Stimulated activated CD8-positive, alpha-beta memory T cell treated with anti-CD3 and anti-CD28 coated beads, Interleukin-7, amount 100 ng/mL, for 1 hour (primary cell): ENCODE measurements at regions not wholly inside any gene's neighbourhood (a gene's known extent, or its start where the extent isn't known, plus 50 kb on each side); places are given as distances from the start of the nearest gene placed in this dataset.

ENCODE experiments used
- DNase-seq, 2 donors: peaks; one replicate each; pipeline ENCODE4 v3.0.0-alpha.2; 2020; ENCODE audit warnings: low read depth in 2 of 2

DNA sequence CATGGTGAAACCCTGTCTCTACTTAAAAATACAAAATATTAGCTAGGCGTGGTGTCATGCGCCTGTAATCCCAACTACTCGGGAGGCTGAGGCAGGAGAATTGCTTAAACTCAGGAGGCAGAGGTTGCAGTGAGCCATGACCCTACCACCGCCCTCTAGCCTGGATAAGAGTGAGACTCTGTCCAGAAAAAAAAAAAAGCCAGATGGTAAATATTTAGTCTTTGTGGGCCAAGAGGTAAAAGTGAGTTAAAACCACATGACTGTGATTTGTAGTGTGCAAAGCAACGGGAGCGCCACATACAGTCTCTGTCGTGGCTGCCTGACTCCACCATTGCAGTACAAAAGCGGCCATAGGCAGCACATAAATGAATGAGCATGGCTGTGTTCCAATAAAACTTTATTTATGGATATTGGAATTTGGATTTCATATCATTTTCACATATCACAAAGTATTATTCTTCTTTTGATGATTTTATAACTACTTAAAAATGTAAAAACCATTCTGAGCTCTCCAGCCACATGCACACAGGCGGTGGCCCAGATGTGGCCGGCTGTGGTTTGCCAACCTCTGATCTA, 51.8 kb upstream of the CASZ1 start:
- DNase-seq = no peak

DNA sequence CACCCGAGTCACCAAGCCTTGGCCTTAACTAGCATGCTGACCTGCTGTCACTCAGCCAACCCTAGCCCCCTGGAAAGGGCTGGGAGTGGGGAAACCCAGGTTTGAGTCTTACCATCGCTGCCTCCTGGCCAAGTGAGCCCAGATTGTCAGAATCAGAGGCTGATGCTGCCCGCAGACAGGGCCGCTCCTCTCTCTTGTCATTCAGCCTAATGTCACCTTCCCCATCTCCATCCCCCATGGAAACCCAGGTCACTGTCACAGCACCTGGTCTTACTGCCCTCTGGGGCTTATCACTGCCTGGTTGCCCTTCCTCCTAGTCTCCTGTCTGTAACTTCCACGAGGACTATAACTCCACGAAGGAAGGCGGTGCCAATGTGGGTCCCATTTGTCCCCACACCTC, 53.6 kb upstream of the CASZ1 start:
- DNase-seq = no peak

DNA sequence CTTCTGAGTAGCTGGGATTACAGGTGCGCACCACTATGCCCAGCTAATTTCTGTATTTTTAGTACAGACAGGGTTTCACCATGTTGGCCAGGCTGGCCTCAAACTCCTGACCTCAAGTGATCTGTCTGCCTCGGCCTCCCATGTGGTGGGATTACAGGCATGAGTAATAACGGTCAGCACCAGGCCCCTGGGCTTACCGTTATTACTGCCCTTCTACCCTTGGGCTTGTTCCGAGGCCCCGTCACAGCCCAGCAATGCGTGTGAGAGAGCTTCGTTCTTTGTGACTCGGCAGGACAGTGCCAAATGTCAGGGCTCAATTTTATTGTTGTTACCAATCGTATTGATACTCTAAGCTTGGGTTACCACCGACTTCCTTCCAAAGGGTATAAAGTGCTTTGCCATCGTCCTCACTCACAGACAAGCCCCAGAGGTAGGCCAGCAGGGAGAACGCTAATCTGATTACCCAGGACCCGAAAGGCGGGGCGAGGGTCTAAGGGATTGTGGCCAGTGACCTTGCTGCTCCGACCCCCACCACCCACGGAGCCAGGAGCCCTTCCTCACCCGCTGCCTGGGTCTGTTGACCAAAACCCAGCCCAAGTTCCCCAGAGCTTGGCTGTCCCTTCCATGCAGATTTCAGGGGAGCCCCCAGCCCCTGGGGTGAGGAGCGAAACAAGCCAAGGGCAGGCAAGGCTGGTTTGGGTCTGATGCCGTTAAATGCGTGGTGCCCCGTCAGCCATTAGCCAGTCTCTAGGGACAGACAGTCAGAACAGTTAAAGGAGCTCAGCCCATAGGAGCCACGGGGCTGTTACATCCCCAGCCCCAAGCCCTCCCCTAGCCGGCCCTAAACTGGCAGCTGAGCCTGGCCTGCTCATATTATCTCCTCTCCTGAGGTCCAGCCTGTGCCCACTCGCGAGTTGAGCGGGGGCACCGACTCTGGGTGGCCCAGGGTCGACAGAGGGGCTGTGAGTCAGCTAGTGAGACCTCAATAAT, 54.9 kb upstream of the CASZ1 start:
- no peak for DNase-seq

DNA sequence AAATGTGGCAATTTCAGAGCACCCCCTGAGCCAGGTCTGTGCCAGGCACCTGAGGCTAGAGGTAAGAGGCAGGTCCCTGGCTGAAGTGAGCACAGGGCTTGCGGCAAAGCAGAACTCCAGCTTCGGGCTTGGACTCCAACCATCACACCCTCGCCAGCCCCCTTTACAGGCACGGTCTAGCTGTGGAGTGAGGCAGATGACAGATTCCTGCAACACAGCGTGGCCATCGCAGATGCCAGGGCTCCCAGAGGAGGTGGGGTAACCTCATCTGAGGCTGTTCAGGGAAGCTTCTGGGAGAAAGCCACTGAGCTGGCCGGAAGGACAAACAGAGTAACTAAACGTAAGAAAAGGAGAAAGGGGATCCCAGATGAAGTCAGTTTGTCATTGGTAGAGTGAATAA, 55.6 kb upstream of the CASZ1 start:
- DNase-seq = no peak

DNA sequence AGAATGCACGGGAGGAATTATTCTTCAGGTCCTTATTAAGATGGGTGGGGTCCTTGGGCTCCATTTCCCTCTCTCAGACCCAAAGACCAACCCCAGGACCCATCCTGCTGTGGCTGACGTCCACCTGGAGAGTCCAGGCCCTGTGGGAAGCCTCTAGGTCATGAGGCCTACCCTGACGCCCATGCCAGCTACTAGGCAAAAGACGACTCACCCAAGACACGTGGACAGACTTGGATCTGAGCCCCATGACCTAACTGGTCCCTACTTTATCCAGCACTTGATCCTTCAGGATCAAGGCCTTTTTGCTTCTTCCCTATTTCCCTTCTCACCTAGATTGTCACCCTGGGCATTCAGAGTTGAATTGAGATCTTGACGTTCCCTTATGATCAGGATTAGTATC, 56.0 kb upstream of the CASZ1 start:
- no peak for DNase-seq

DNA sequence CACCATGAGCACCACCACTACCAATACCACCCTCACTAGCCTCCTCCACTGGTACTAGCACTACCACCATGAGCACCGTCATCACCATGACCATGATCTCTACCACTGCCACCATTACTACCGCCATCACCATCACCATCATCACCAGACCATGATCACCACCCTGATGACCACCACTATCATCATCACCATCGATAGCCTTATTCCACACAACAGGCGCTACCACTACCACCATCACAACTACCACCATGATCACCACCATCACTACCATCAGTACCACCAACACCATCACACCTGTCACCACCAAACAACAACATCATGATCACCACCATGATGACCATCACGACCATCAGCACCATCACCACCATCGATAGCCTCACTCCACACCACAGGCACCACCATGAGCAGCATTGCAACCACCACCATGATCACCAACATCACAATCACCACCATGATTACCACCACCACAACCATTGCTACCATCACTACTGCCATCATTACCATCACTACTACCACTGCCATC, 56.6 kb upstream of the CASZ1 start:
- no peak for DNase-seq

DNA sequence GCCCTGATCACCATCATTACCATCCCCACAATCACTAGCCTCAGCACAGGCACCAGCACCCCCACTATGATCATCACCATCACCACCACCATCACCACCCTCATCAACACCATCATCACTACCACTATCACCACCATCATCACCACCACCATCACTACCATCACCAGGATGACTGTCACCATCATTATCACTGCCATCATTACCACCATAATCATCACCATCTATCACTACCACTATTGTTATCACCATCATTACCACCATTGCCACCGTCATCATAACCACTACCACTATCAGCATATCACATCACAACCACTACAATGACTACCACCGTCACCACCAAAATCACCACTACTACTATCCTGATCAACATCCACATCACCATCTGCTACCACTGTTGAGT, 57.3 kb upstream of the CASZ1 start:
- DNase-seq = no peak

DNA sequence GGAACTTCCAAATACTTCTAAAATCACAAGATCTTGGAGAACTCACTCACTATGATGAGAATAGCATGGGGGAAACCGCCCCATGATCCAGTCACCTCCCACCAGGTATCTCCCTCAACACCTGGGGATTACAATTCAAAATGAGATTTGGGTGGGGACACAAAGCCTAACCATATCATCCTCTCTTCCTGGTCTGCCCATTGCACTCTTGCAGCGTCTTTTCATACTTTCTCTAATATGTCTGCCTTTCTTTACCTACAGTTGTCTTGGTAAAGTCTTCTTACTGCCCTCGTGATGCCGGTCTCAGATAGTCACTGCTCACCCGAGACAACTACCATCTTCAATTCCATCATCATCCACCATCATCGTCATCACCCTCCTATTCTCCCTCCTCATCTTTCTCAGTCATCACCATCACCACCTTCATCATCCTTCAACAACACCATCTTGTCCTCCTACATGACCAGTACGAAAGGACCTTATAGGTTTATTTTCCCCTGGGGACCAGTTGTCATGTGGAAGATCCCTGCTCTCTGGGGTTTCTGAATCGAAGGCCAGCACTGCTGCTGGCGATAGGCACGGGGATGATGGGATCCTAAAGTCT, 58.5 kb upstream of the CASZ1 start:
- no peak for DNase-seq

DNA sequence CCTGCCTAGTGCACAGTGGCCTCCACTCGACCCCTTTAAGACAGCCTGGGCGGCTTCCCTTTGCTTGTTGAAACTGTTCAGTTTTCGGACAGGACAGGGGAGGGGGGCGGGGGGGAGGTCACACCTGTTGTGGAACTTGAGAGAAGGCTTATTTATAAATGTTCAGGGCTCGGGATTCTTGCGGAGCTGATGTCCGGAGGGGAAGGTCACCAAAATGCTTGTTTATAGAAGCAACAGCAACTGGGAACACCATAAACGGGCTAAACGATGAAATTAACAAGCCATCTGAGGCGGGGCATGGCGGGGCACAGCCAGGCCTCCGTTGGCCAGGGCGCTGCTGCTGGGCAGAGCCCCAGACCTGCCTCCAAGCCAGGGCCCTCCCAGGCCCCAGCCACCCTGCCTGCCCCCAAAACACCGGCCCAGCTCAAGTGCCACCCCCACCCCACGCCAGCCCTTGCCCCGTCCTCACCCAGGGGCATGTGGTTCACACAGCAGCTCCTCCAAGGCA, 59.8 kb upstream of the CASZ1 start:
- DNase-seq = no peak

DNA sequence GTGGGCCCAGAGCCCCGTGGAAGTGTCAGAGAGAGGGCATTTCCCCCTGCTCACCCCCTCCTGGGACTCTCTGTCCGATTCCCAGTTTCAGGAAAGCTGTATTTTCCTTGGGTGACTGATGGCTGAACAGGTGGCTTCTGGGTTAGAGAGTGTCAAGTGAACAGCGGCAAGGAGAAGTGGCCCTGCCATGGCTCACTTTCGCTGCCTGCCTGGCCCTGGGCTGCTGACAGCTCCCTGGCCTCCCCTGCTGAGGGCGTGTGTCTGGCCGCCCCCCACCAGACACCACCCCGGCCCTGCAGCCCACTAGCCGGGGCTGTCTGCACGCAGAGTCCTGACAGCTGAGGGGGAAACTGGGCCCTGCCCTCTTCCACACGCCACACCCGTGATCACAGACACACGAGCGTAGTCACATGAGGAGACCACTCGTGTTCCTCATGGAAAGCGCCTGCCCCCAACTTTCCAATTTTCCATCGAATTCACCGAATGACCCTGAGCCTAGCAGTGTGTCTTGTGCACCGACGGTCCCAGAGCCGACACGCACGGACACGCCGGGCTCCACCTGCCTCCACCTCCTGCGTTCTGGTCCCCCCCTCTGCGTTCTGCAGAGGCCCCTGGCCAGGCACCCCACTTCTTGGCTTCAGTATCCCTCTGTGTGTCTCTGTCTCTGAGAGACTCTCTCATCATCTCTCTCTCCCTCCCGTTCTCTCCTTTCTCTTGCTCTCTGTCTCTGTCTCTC, 60.6 kb upstream of the CASZ1 start:
- no peak for DNase-seq

DNA sequence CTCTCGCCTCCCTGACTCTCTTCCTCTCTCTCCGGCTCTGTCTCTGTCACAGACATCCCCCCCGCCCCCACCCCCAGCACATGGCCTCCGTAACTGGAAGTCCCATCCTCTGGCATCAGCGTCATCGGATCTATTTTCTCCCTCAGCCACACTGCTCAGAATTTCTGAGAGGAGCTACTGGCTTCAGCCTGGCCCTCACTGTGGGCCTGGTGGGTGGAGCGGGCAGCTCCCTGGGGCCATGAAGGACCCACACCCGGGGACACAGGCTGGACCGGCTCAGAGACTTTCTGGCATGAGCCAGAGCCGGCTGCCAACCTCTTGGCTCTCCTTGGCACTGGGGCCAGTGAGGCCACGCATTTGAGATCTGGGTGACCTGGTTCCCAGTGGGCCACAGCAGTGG, 61.2 kb upstream of the CASZ1 start:
- DNase-seq = no peak

DNA sequence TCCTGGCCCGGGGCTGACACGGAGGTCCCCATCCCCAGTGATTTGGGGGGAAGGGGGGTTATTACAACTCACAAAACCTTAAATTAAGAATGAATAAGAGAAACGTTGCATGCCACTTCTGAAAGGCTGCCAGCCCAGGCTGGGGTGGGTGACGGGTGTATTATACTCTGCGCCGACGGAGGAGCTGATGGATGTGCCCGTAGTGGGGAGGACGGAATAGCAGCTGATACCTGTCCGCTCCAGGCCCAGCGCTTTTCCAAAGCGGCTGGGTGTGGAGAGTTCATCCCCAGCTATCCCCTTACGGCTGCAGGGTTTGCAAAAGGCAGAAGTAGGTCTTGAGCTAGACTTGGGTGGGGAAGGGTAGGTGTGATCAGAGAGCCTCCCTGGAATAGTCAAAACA, 63.8 kb upstream of the CASZ1 start:
- DNase-seq = no peak

DNA sequence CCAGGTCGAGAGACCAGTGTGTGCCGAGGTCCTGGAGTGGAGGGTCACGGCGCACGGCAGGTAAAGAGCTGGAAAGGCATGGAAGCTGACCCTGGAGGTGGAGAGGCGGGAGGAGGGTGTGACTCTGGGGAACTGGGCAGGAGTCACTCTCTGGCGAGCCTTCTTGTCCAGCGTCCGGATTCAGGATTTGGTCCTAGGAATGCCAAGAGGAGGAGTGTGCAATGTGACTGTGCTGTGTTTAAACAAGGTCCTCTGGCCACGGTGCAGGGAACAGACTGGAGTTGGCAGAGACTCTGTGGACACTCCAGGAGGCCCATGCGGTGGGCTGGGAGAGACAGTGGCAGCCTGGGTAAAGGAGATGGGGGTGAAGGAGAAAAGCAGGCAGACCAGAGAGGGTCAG, 64.2 kb upstream of the CASZ1 start:
- DNase-seq = no peak

DNA sequence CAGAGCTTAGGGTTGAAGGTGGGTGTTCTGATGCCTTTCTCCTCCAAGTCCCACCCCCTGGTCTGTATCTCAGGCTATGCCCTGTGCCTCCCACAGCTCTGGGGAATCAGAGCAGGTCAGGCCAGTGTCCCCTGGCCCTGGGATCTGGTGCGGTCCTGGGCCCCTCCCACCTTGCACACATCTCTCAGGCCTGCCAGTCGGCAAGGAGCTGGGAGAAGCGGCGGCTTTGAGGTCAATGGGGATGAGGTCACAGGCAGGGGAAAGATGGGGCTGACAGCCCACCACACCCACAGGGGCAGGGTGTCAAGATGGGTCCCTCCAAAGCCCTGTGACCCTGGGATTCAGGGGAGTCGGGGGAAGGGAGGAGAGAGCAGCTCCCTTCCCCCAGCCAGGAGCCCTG, 65.4 kb upstream of the CASZ1 start:
- DNase-seq = no peak

DNA sequence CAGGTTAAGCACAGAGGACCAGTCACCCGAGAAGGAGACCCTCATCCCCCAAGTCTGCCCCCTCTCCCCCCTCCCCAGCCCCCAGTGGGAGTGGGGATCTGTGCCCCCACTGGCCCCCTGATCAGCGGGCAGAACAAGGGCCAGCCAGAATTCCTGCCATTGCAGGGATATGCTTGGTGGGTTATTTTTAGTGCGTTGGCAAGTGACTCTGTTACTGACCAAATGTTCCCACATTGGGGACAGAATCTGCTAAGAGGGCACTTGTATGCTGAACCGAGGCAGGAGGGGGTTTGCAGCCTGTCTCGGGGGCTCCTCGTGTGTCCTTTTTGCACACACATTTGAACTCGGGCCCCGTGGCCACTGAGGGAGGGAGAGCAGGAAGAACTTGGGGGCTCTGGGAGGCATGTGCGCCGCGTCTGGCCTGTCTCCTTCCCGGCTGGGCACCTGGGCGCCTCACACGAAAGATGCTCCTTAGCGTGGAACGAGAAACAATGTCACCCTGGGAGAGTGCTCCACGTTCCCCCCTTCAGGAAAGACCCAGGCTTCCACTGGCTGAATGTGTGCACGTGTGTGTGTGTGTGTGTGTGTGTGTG, 66.4 kb upstream of the CASZ1 start:
- DNase-seq = no peak

DNA sequence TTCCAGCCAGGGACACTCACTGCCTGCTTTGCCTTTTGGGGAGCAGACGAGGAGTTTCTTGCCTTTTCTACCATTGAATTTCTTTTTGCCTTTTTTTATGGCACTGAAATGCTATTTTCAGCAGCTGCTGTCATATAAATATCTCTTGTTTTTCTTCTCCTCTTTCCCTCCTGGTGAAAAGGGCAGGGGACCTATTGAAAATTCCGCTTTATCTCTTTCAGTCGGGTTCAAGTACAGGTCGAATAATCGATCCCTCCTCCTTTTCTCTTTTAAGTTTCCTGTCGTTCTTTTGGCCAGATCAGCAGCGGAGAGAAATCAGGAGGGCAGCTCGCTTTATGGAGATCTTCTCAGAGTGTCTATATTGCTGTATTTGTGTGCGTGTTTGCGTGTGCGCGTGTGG, 67.4 kb upstream of the CASZ1 start:
- DNase-seq = no peak

DNA sequence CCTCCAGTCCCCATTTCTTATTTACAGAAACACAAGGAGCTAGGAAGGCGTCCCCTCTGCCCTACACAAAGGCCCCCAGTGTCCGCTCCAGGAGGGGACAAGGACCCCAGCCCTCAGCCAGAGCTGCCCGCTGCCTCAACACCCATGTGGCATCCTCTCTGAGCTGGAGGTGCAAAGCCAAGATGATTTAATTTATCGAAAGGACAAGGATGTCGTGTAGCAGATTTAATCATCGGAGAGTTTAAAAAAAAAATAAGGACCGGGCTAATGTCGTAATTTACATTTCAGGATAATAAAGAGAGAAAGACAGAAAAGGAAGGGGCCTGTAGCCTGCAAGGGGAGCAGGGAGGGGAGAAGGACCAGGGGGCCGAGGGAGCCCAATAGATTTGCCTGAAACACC, 68.3 kb upstream of the CASZ1 start:
- DNase-seq = no peak

DNA sequence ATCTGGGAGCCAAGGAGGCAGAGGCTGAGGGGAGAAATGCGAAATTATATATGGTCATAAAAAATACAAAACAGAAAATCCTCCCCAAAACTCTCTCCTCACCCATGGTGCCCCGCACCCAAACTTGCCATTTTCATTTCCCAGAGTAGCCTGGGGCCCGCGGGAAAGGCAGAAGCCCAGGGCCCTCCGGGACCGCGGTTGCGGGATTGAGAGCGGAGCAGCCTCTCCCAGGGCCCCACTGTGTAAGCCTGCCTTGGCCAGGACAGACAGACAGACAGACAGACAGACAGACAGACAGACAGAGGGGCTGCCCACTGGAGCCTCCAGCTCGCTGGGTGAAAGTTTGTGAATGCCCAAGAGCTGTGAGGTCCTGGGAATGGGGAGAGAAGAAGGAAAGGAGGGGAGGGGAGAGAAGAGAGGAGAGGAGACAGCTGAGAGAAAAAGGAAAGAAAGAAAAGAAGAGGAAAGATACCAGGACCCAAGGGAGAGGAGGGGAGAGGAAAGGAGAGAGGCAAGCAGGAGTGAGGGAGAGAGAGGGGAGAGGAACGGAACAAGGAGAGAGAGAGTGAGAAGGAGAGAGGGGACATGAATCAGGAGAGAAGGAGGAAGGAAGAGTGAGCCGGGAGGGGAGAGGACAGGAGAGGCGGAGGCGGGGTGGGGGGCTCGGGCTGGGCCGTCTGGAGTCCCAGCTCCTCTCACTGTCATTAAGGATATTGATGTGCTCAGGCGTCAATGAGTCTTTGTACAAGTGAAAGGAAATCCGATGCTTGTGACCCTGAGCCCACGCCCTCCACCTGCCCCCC, 69.3 kb upstream of the CASZ1 start:
- no peak for DNase-seq

DNA sequence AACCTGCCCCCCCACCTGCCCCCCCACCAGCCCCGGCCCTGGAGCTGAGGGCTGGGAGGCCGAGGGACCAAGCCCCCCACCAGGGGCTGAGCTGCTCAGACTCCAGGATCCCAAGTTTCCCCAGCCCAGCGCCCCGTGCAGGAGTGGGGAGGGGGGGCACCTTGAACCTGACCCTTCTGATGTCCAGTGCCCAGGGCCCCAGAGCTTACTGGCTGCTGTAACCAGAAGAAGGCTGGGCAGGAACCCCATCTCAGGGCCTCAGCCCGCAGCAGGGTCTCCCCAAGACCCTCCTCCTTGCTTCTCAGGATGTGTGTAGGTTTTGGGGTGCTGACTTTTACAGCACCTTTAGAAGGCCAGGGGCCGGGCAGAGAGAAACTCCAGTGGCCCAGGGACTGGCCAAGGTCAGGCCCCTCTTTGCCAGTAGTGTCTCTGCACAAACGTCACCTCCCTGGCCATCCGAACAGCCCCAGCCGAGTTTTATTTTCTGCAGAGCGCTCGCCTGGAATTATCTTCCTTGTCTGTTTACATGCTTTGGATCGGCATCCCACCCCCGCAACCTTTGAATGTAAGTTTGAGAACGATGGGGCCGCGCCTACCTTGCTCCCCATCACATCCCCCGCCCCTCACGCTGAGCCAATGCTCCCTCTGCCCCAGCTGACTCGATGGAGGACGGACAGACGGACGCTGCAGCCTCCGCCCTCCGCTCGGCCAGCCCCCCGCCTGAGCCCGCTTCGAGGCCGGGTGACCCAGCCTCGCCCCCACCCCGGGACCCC, 70.1 kb upstream of the CASZ1 start:
- no peak for DNase-seq
